Lower lobe of right lung (tissue), 2 donors: ENCODE measurements at regions not wholly inside any gene's neighbourhood (a gene's known extent, or its start where the extent isn't known, plus 50 kb on each side); places are given as distances from the start of the nearest gene placed in this dataset.

Experiments used
- ATAC-seq, 2 donors: fragments of 200-7000 bp; cut with Tn5 transposase; one replicate each; pipeline ENCODE4 v1.9.1; 2020 to 2022; ENCODE audit warnings: mild to moderate bottlenecking in 2 of 2, moderate library complexity in 2 of 2
- DNase-seq: peaks from one replicate; pipeline ENCODE4 v3.0.0-alpha.2; 2020
- H3K27ac ChIP-seq: fragments of 200-600 bp; one replicate; pipeline ENCODE4 v1.8.0; 2022
- H3K27me3 ChIP-seq: fragments of 200-600 bp; one replicate; pipeline ENCODE4 v1.8.0; 2022; ENCODE audit warnings: low read depth
- H3K36me3 ChIP-seq: fragments of 200-600 bp; one replicate; pipeline ENCODE4 v1.8.0; 2022; ENCODE audit warnings: mild to moderate bottlenecking
- H3K4me1 ChIP-seq: fragments of 200-600 bp; one replicate; pipeline ENCODE4 v1.8.0; 2022
- H3K4me3 ChIP-seq: fragments of 200-600 bp; one replicate; pipeline ENCODE4 v1.8.0; 2022; ENCODE audit warnings: mild to moderate bottlenecking
- H3K9me3 ChIP-seq: fragments of 200-600 bp; one replicate; pipeline ENCODE4 v1.8.0; 2022
- CTCF ChIP-seq: fragments of 200-600 bp; IDR thresholded peaks from one replicate; pipeline ENCODE4 v1.8.0; 2022; ENCODE audit warnings: antibody characterized with exemption, mild to moderate bottlenecking
- intact Hi-C: fragments of 100-400 bp; cut with DNase I; formaldehyde crosslinking; loops from one replicate; pipeline ENCODE4 v1.11.0; 2022
- donor health status: DM: no; HTN: yes; CAD: no; lungs with severe emphysema.

- Histone ChIP-seq H3K27me3 (no peaks in the 10 kb centered on the region), H3K36me3 (no peaks in the 10 kb centered on the region), H3K9me3 (no peaks in the 10 kb centered on the region), H3K4me1 (no peaks in the 10 kb centered on the region), H3K27ac (no peak overlapping the region), H3K4me3 (no peak overlapping the region)
- no peak for TF ChIP-seq CTCF
- DNase-seq (no peak), ATAC-seq (no peak)
- intact Hi-C loops, result no loop called here
Observed at GRCh38 chr4:120447774-120448173, 381.1 kb upstream of the MAD2L1 start.

GRCh38 chr4:120446051-120446567 is 379.5 kb upstream of the MAD2L1 start:
- Histone ChIP-seq H3K9me3 (no peaks in the 10 kb centered on the region), H3K4me1 (no peaks in the 10 kb centered on the region), H3K4me3 (no peak overlapping the region), H3K27me3 (no peaks in the 10 kb centered on the region), H3K27ac (no peak overlapping the region), H3K36me3 (no peaks in the 10 kb centered on the region)
- intact Hi-C loops, result no loop called here
- DNase-seq (no peak), ATAC-seq (no peak)
- no peak for TF ChIP-seq CTCF

- H3K27me3 ChIP-seq, result no peaks in the 10 kb centered on the region
- no peaks in the 10 kb centered on the region for H3K9me3 ChIP-seq
- no peak for TF ChIP-seq CTCF
- no peak for ATAC-seq
- intact Hi-C loops, result no loop called here
- no peaks in the 10 kb centered on the region for H3K36me3 ChIP-seq
- DNase-seq, result no peak
- H3K4me3 ChIP-seq, result no peak overlapping the region
- no peaks in the 10 kb centered on the region for H3K4me1 ChIP-seq
- no peak overlapping the region for H3K27ac ChIP-seq
Observed at GRCh38 chr4:120445186-120445585, 378.5 kb upstream of the MAD2L1 start.

GRCh38 chr4:120443116-120443515 is 376.5 kb upstream of the MAD2L1 start:
- Histone ChIP-seq H3K27ac (no peak overlapping the region), H3K27me3 (no peaks in the 10 kb centered on the region), H3K4me1 (no peaks in the 10 kb centered on the region), H3K9me3 (no peaks in the 10 kb centered on the region), H3K36me3 (no peaks in the 10 kb centered on the region), H3K4me3 (no peak overlapping the region)
- intact Hi-C loops, result no loop called here
- no peak for TF ChIP-seq CTCF
- ATAC-seq, result no peak
- no peak for DNase-seq

GRCh38 chr4:120440730-120441129 is 374.1 kb upstream of the MAD2L1 start:
- DNase-seq (no peak), ATAC-seq (no peak)
- Histone ChIP-seq H3K27ac (no peak overlapping the region), H3K4me3 (no peak overlapping the region), H3K27me3 (no peaks in the 10 kb centered on the region), H3K9me3 (no peaks in the 10 kb centered on the region), H3K4me1 (no peaks in the 10 kb centered on the region), H3K36me3 (no peaks in the 10 kb centered on the region)
- intact Hi-C loops, result no loop called here
- no peak for TF ChIP-seq CTCF

- no peak for TF ChIP-seq CTCF
- no peaks in the 10 kb centered on the region for H3K4me1 ChIP-seq
Observed at GRCh38 chr4:120435179-120435578, 368.5 kb upstream of the MAD2L1 start.

More at GRCh38 chr4:120435179-120435578, 368.5 kb upstream of the MAD2L1 start:
- no peaks in the 10 kb centered on the region for H3K36me3 ChIP-seq
- intact Hi-C loops, result no loop called here
- DNase-seq (no peak), ATAC-seq (no peak)
- H3K27ac ChIP-seq, result no peak overlapping the region
- H3K9me3 ChIP-seq, result no peaks in the 10 kb centered on the region
- no peaks in the 10 kb centered on the region for H3K27me3 ChIP-seq
- H3K4me3 ChIP-seq, result no peak overlapping the region
